Neuronal stem cell (in vitro differentiated cells): ENCODE measurements at regions not wholly inside any gene's neighbourhood (a gene's known extent, or its start where the extent isn't known, plus 50 kb on each side); places are given as distances from the start of the nearest gene placed in this dataset.

ENCODE experiments used
- DNase-seq: peaks from one replicate; pipeline ENCODE4 v3.0.0-alpha.2; 2013; ENCODE audit warnings: low spot score
- H2AFZ ChIP-seq: one replicate; pipeline ENCODE4 v1.6.1; 2013; ENCODE audit warnings: mild to moderate bottlenecking, low read length, inconsistent platforms
- H2AK5ac ChIP-seq: 2 replicates; pipeline ENCODE4 v1.6.1; 2013; ENCODE audit warnings: low read depth, mild to moderate bottlenecking, inconsistent platforms, low read length, moderate library complexity, mixed read lengths
- H2BK120ac ChIP-seq: 2 replicates; pipeline ENCODE4 v1.6.1; 2013; ENCODE audit warnings: low read depth, mild to moderate bottlenecking, inconsistent platforms, low read length, moderate library complexity, mixed read lengths
- H2BK12ac ChIP-seq: one replicate; pipeline ENCODE4 v1.6.1; 2013; ENCODE audit warnings: low read length, inconsistent platforms
- H2BK15ac ChIP-seq: 2 replicates; pipeline ENCODE4 v1.6.1; 2013; ENCODE audit warnings: mild to moderate bottlenecking, low read length, inconsistent platforms, mixed read lengths
- H2BK5ac ChIP-seq: one replicate; pipeline ENCODE4 v1.6.1; 2013; ENCODE audit warnings: inconsistent platforms, mild to moderate bottlenecking, low read length, moderate library complexity
- H3K14ac ChIP-seq: one replicate; pipeline ENCODE4 v1.6.1; 2013; ENCODE audit warnings: low read length, inconsistent platforms
- H3K18ac ChIP-seq: 2 replicates; pipeline ENCODE4 v1.6.1; 2013; ENCODE audit warnings: low read length, inconsistent platforms
- H3K23ac ChIP-seq: 2 replicates; pipeline ENCODE4 v1.6.1; 2013; ENCODE audit warnings: low read depth, mild to moderate bottlenecking, mixed read lengths, low read length, inconsistent platforms; ENCODE audit not compliant: poor library complexity
- H3K27ac ChIP-seq: replicated peaks from 3 replicates; pipeline ENCODE4 v1.5.1; 2013; ENCODE audit warnings: low read length, inconsistent platforms
- H3K27me3 ChIP-seq, 3 experiments: 2 replicates each; pipeline ENCODE4 v1.6.1; 2013; ENCODE audit warnings: low read length in 3 of 3, mild to moderate bottlenecking in 2 of 3, inconsistent platforms in 1 of 3, low read depth in 1 of 3, mixed read lengths in 1 of 3, moderate library complexity in 1 of 3; ENCODE audit not compliant: control insufficient read depth in 3 of 3, insufficient read depth in 3 of 3
- H3K36me3 ChIP-seq, 2 donors: replicated peaks in 1 of 2; 2 replicates each; pipeline ENCODE4 v1.6.1; 2013; ENCODE audit warnings: low read length in 2 of 2; ENCODE audit not compliant: control insufficient read depth in 2 of 2, insufficient read depth in 2 of 2
- H3K4ac ChIP-seq: 2 replicates; pipeline ENCODE4 v1.6.1; 2013; ENCODE audit warnings: inconsistent platforms, mild to moderate bottlenecking, low read length, moderate library complexity
- H3K4me1 ChIP-seq, 2 donors: 1 replicate in 1 of 2; 2 replicates in 1 of 2; pipeline ENCODE4 v1.6.1; 2013; ENCODE audit warnings: low read length in 2 of 2, low read depth in 1 of 2; ENCODE audit not compliant: control insufficient read depth in 2 of 2, insufficient read depth in 1 of 2
- H3K4me2 ChIP-seq: one replicate; pipeline ENCODE4 v1.6.1; 2013; ENCODE audit warnings: mild to moderate bottlenecking, low read length, inconsistent platforms; ENCODE audit not compliant: insufficient read depth, poor library complexity, severe bottlenecking
- H3K4me3 ChIP-seq, 2 donors: 2 replicates each; pipeline ENCODE4 v1.5.1; 2013; ENCODE audit warnings: low read length in 2 of 2, mild to moderate bottlenecking in 2 of 2, inconsistent platforms in 1 of 2, moderate library complexity in 1 of 2
- H3K79me1 ChIP-seq: one replicate; pipeline ENCODE4 v1.6.1; 2013; ENCODE audit warnings: low read depth, mild to moderate bottlenecking, inconsistent platforms, low read length, moderate library complexity
- H3K9ac ChIP-seq: one replicate; pipeline ENCODE4 v1.6.1; 2013; ENCODE audit warnings: mild to moderate bottlenecking, low read depth, low read length, inconsistent platforms; ENCODE audit not compliant: poor library complexity
- H3K9me3 ChIP-seq, 2 donors: replicated peaks in 1 of 2; 2 replicates each; pipeline versions ENCODE3 to v1.6.1; 2013; ENCODE audit warnings: low read length in 2 of 2, mild to moderate bottlenecking in 2 of 2, inconsistent platforms in 1 of 2, low read depth in 1 of 2, mixed read lengths in 1 of 2, moderate library complexity in 1 of 2; ENCODE audit not compliant: control insufficient read depth in 2 of 2, insufficient read depth in 1 of 2
- H4K8ac ChIP-seq: one replicate; pipeline ENCODE4 v1.6.1; 2013; ENCODE audit warnings: low read depth, mild to moderate bottlenecking, inconsistent platforms, low read length, moderate library complexity
- H4K91ac ChIP-seq: one replicate; pipeline ENCODE4 v1.6.1; 2013; ENCODE audit warnings: low read length, low read depth, mild to moderate bottlenecking, inconsistent platforms; ENCODE audit not compliant: poor library complexity
- WGBS, 2 donors: extraction: QIAGEN DNeasy Blood & Tissue Kit; methylation state at CpG; one replicate each; pipeline ENCODE4 v1.1.7; 2013; ENCODE audit warnings: missing lambda C conversion rate in 2 of 2, mixed read lengths in 1 of 2; ENCODE audit not compliant: insufficient read length in 2 of 2, insufficient replicate concordance in 1 of 2; ENCODE audit errors: extremely low coverage in 2 of 2; 5-methylcytosine and 5-hydroxymethylcytosine counted together

DNA sequence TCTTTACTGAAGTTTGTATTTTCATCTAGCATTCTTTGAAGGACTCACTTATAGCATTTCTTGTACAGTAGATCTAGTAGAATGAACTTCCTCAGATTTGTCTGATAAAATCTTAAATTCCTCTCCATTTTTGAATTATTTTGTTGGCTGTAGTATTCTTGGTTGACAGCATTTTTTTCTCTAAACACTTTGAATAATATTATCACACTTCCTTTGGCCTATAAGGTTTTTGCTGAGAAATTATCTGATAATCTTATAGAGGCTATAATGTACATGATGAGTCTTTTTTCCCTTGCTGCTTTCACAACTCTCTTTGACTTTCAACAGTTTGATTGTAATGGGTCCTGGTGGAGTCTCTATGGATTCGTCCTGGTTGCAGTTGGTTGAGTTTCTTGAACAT, 169.5 kb downstream of the NOL4 start:
- H2BK5ac ChIP-seq, result no peak overlapping the region
- no peak overlapping the region for H3K9ac ChIP-seq
- H2BK120ac ChIP-seq, result no peak overlapping the region
- H4K8ac ChIP-seq, result no peak overlapping the region
- H3K4me1 ChIP-seq, result no peaks in the 10 kb centered on the region
- H3K18ac ChIP-seq, result no peak overlapping the region
- H3K4me3 ChIP-seq, result no peak overlapping the region
- H3K14ac ChIP-seq, result no peak overlapping the region
- no peak overlapping the region for H4K91ac ChIP-seq
- H2AFZ ChIP-seq, result no peak overlapping the region
- H3K9me3 ChIP-seq, result no peaks in the 10 kb centered on the region
- WGBS, 2 donors, result no CpG with 5 or more reads among the region's 1 CpG
- no peak for DNase-seq
- no peaks in the 10 kb centered on the region for H3K27me3 ChIP-seq
- no peak overlapping the region for H3K4me2 ChIP-seq
- H2AK5ac ChIP-seq, result no peak overlapping the region
- no peak overlapping the region for H3K23ac ChIP-seq
- H3K79me1 ChIP-seq, result no peaks in the 10 kb centered on the region
- H3K36me3 ChIP-seq, result no peaks in the 10 kb centered on the region
- no peak overlapping the region for H2BK15ac ChIP-seq
- H3K4ac ChIP-seq, result no peak overlapping the region
- H2BK12ac ChIP-seq, result no peak overlapping the region
- no peak overlapping the region for H3K27ac ChIP-seq

DNA sequence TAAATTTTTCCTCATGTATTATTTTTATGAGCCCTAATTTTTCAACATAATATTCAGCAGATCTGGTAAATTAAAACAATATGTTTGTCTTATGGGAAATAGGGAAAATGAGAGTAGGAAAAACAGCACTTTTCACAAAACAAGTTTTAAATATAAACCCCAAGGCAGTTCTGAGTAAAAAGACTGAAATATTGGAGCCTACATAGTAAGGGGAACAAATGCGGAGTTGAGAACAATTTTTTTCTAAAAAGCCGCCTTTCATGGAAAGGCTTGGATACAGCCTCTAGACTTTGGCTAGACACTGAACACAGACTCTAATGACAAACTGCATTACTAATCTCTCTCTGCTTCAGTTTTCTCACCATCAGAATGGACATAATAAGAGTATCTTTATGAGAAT, 174.1 kb downstream of the NOL4 start:
- Histone ChIP-seq H3K4me3 (no peak overlapping the region), H3K14ac (no peak overlapping the region), H2AK5ac (no peak overlapping the region), H3K4ac (no peak overlapping the region), H3K36me3 (no peaks in the 10 kb centered on the region), H3K9me3 (no peaks in the 10 kb centered on the region), H4K91ac (no peak overlapping the region), H4K8ac (no peak overlapping the region), H2AFZ (no peak overlapping the region), H3K23ac (no peak overlapping the region), H3K18ac (no peak overlapping the region), H3K4me2 (no peak overlapping the region), H2BK120ac (no peak overlapping the region), H3K4me1 (peaks cover 7 to 16% of the 10 kb centered on the region in 2 donors), H3K27me3 (no peaks in the 10 kb centered on the region), H2BK5ac (no peak overlapping the region), H2BK12ac (no peak overlapping the region), H2BK15ac (no peak overlapping the region), H3K79me1 (no peaks in the 10 kb centered on the region), H3K9ac (no peak overlapping the region), H3K27ac (no peak overlapping the region)
- no CpG with 5 or more reads among the region's 2 CpGs for WGBS, 2 donors
- no peak for DNase-seq

DNA sequence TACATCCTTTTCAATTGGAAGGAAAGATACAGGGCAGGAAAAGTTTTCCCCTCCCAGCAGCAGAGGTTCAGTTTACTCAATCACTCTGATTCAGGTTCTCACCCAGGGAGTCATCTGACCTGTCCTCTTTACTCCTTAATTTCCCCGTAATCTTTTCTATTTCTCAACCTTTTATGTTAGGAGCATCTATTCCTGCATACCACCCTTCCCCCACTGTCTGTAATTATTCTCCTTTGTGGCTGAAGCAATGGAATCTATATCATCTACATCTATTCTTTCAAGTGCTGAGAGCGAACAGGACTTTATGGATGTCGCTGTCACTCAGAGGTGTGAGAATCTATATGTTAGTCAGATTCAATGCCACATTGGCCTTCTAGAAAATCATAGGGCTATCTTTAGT, 175.2 kb downstream of the NOL4 start:
- H3K79me1 ChIP-seq, result no peaks in the 10 kb centered on the region
- H3K27me3 ChIP-seq, result no peaks in the 10 kb centered on the region
- H2AFZ ChIP-seq, result peak overlapping the region; percentile 69
- H3K9ac ChIP-seq, result no peak overlapping the region
- no peak overlapping the region for H3K23ac ChIP-seq
- H3K4ac ChIP-seq, result no peak overlapping the region
- no peak overlapping the region for H2BK15ac ChIP-seq
- H3K27ac ChIP-seq, result no peak overlapping the region
- no peak for DNase-seq
- no peaks in the 10 kb centered on the region for H3K9me3 ChIP-seq
- H3K36me3 ChIP-seq, result no peaks in the 10 kb centered on the region
- H2BK12ac ChIP-seq, result no peak overlapping the region
- H2BK5ac ChIP-seq, result no peak overlapping the region
- no peak overlapping the region for H2BK120ac ChIP-seq
- no peak overlapping the region for H2AK5ac ChIP-seq
- H3K4me3 ChIP-seq, result no peak overlapping the region
- WGBS, 2 donors, result no CpG with 5 or more reads among the region's 3 CpGs
- H3K14ac ChIP-seq, result no peak overlapping the region
- no peak overlapping the region for H3K4me2 ChIP-seq
- no peak overlapping the region for H3K18ac ChIP-seq
- no peak overlapping the region for H4K8ac ChIP-seq
- H3K4me1 ChIP-seq, result peaks cover 7 to 16% of the 10 kb centered on the region in 2 donors
- no peak overlapping the region for H4K91ac ChIP-seq

DNA sequence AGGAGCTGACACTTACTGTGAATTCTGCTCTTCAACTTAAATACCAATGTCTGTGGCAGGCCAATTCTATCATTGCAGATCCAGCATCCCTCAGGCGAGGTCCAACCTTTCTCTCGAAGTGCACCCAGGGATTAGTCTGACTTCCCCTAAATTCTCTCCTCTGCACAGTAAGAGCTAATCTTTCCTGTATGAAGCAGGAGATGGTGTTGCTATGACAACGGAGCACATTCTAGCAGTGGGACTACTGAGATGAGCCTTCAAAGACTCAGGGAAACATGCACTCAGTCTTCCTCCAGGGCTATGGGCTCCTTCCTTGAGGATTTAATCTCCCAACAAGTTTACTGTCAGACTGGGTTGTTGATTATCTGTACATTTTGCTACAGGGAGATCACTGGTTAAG, 176.3 kb downstream of the NOL4 start:
- Histone ChIP-seq H3K23ac (no peak overlapping the region), H3K14ac (no peak overlapping the region), H4K91ac (no peak overlapping the region), H3K4me1 (peaks cover 7 to 16% of the 10 kb centered on the region in 2 donors), H3K18ac (no peak overlapping the region), H3K36me3 (no peaks in the 10 kb centered on the region), H2BK5ac (no peak overlapping the region), H3K79me1 (no peaks in the 10 kb centered on the region), H3K4me2 (no peak overlapping the region), H4K8ac (no peak overlapping the region), H2BK15ac (no peak overlapping the region), H3K4ac (no peak overlapping the region), H3K27me3 (no peaks in the 10 kb centered on the region), H3K9me3 (no peaks in the 10 kb centered on the region), H2BK120ac (no peak overlapping the region), H2BK12ac (no peak overlapping the region), H3K4me3 (no peak overlapping the region), H2AFZ (peak overlapping the region; percentile 31), H3K27ac (no peak overlapping the region), H3K9ac (no peak overlapping the region), H2AK5ac (no peak overlapping the region)
- DNase-seq, result no peak
- WGBS, 2 donors, result no CpG with 5 or more reads among the region's 3 CpGs
